SU-DHL-6 (cell line): ENCODE measurements at regions not wholly inside any gene's neighbourhood (a gene's known extent, or its start where the extent isn't known, plus 50 kb on each side); places are given as distances from the start of the nearest gene placed in this dataset.
A peak's percentile ranks its signal among the peaks of the same experiment; 100 is the strongest.

Experiments used
- H2AFZ ChIP-seq: fragments of 200-600 bp; sonication (generic); 2 replicates; pipeline ENCODE4 v1.6.1; 2014; ENCODE audit warnings: low read depth, mild to moderate bottlenecking, moderate library complexity, mixed read lengths, antibody characterized with exemption, low read length; ENCODE audit not compliant: severe bottlenecking
- H3F3A ChIP-seq: fragments of 200-600 bp; shearing (Covaris generic); 2 replicates; pipeline ENCODE4 v1.6.0; 2016; ENCODE audit warnings: antibody characterized with exemption, mild to moderate bottlenecking; ENCODE audit not compliant: insufficient read depth
- H3K27ac ChIP-seq: fragments of 200-600 bp; sonication (generic); 2 replicates; pipeline ENCODE4 v1.5.1; 2016; ENCODE audit warnings: low read depth, mild to moderate bottlenecking, low read length, moderate library complexity, mixed read lengths
- H3K27me3 ChIP-seq: fragments of 200-600 bp; sonication (generic), shearing (Covaris generic); 2 replicates; pipeline ENCODE4 v1.6.0; 2014; ENCODE audit warnings: mild to moderate bottlenecking, low read length
- H3K36me3 ChIP-seq: fragments of 200-600 bp; sonication (generic); 2 replicates; pipeline ENCODE4 v1.6.1; 2014; ENCODE audit warnings: mild to moderate bottlenecking, low read length, mixed read lengths
- H3K4me2 ChIP-seq: fragments of 300-600, 200-600 bp; shearing (Covaris generic), sonication (generic); 2 replicates; pipeline ENCODE4 v1.6.0; 2014; ENCODE audit warnings: low read length, low read depth, mild to moderate bottlenecking; ENCODE audit not compliant: poor library complexity, severe bottlenecking
- H3K4me3 ChIP-seq: fragments of 200-600 bp; sonication (generic); 2 replicates; pipeline ENCODE4 v1.5.1; 2014; ENCODE audit warnings: antibody characterized with exemption, low read length, mild to moderate bottlenecking, mixed read lengths; ENCODE audit not compliant: insufficient read depth, poor library complexity, severe bottlenecking
- H3K79me2 ChIP-seq: fragments of 200-600 bp; sonication (generic); 2 replicates; pipeline ENCODE4 v1.6.1; 2014; ENCODE audit warnings: mild to moderate bottlenecking, low read length, moderate library complexity; ENCODE audit not compliant: insufficient read depth
- H3K9ac ChIP-seq: fragments of 200-600 bp; sonication (generic); 2 replicates; pipeline ENCODE4 v1.7.0; 2014; ENCODE audit warnings: mild to moderate bottlenecking, low read length
- H3K9me2 ChIP-seq: fragments of 200-600 bp; sonication (generic); replicated peaks from 2 replicates; pipeline ENCODE4 v1.6.1; 2014; ENCODE audit warnings: low read length; ENCODE audit not compliant: insufficient read depth
- H3K9me3 ChIP-seq: fragments of 200-600 bp; sonication (generic); 2 replicates; pipeline ENCODE4 v1.6.1; 2014; ENCODE audit warnings: low read length, mixed read lengths; ENCODE audit not compliant: insufficient read depth
- H4K20me1 ChIP-seq: fragments of 200-600 bp; sonication (generic); 2 replicates; pipeline ENCODE4 v1.6.1; 2014; ENCODE audit warnings: low read depth, mild to moderate bottlenecking, antibody characterized with exemption, low read length, moderate library complexity, mixed read lengths
- EZH2phosphoT487 ChIP-seq: fragments of 200-600 bp; sonication (generic), shearing (Covaris generic); conservative IDR thresholded peaks from 2 replicates; pipeline ENCODE4 v1.6.1; 2018; ENCODE audit warnings: mild to moderate bottlenecking, antibody characterized with exemption, low read length, moderate library complexity, mixed read lengths
- TF ChIP-seq, protein P1 (sequence below): fragments of 200-600 bp; sonication (generic); IDR thresholded peaks from one replicate; pipeline ENCODE4 v1.5.1; 2017; ENCODE audit warnings: antibody characterized with exemption, mild to moderate bottlenecking, low read length, moderate library complexity; ENCODE audit not compliant: insufficient read depth, poor library complexity, severe bottlenecking

DNA sequence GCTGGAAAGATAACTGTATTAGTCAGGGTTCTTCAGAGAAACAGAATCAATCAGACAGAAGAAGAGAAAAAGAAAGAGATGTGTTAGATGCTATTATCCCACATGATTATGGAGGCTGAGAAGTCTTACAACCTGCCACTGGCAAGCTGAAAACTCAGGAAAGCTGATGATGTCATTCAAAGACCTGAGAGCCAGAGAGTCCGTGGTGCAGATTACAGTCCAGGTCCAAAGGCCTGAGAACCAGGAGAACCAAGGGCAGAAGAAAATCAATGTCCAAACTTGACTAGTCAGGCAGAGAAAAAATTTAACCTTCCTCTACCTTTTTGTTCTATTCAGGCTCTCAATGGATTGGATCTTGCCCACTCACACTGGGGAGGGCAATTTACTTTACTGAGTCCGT, 172.5 kb downstream of the QDPR start:
- Histone ChIP-seq H3F3A (no peaks in the 10 kb centered on the region), H2AFZ (no peak overlapping the region), H3K4me3 (no peak overlapping the region), H3K27ac (no peak overlapping the region), H3K9ac (no peak overlapping the region), H3K4me2 (no peak overlapping the region), H3K9me2 (no peaks in the 10 kb centered on the region), H4K20me1 (no peaks in the 10 kb centered on the region), H3K79me2 (no peaks in the 10 kb centered on the region), H3K27me3 (no peaks in the 10 kb centered on the region), H3K36me3 (no peaks in the 10 kb centered on the region), H3K9me3 (no peaks in the 10 kb centered on the region)
- TF ChIP-seq EZH2phosphoT487, result no peak
- TF ChIP-seq, protein P1, sequence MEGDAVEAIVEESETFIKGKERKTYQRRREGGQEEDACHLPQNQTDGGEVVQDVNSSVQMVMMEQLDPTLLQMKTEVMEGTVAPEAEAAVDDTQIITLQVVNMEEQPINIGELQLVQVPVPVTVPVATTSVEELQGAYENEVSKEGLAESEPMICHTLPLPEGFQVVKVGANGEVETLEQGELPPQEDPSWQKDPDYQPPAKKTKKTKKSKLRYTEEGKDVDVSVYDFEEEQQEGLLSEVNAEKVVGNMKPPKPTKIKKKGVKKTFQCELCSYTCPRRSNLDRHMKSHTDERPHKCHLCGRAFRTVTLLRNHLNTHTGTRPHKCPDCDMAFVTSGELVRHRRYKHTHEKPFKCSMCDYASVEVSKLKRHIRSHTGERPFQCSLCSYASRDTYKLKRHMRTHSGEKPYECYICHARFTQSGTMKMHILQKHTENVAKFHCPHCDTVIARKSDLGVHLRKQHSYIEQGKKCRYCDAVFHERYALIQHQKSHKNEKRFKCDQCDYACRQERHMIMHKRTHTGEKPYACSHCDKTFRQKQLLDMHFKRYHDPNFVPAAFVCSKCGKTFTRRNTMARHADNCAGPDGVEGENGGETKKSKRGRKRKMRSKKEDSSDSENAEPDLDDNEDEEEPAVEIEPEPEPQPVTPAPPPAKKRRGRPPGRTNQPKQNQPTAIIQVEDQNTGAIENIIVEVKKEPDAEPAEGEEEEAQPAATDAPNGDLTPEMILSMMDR, result no peak

DNA sequence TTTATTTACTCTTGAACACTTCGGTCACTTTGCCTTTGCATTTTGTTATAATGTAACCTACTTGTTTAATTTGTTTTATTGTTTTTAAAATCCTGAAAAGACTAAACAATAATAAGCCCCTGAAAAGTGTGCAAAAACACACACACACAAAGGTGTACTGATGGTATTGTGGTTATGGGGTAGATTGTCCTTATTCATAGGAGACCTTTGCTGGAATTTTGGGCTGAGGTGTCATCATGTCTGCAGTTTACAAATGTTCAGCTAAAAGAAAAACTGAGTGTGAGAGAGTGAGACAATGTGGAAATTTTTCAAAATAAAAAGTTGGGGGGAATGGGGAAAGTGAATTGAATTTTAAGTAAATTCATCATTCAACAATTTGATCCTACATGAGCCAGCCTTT, 174.9 kb downstream of the QDPR start:
- no peaks in the 10 kb centered on the region for H3K27me3 ChIP-seq
- TF ChIP-seq, protein P1, result no peak
- TF ChIP-seq EZH2phosphoT487, result no peak
- H3K9me3 ChIP-seq, result no peaks in the 10 kb centered on the region
- no peaks in the 10 kb centered on the region for H3K9me2 ChIP-seq
- H3K27ac ChIP-seq, result peak overlapping the region; percentile 31
- no peaks in the 10 kb centered on the region for H3F3A ChIP-seq
- H2AFZ ChIP-seq, result no peak overlapping the region
- H3K36me3 ChIP-seq, result no peaks in the 10 kb centered on the region
- peak overlapping the region; percentile 45 for H3K4me2 ChIP-seq
- H3K9ac ChIP-seq, result no peak overlapping the region
- H3K4me3 ChIP-seq, result no peak overlapping the region
- H4K20me1 ChIP-seq, result no peaks in the 10 kb centered on the region
- H3K79me2 ChIP-seq, result no peaks in the 10 kb centered on the region

DNA sequence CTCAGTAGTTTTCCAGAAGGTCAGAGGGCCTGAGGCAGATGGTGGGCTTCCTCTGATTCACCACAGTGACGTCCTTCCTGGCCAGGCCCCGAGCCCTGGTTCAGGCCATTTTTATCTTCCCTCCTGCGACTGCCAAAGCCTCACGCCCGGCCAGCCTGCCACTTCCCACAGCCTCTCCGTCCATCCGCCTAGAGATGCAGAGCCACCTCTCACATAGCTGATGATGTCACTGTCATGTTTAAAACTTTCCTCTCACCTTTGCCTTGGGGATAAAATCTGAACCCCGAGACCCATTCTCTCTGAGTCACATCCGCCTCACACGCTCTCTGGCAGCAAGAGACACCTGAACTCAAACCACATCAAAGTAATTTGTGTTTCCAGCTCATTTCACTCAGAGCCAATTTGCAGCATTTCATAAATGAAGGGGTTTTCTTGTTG, 175.3 kb downstream of the QDPR start:
- Histone ChIP-seq H3K27me3 (no peaks in the 10 kb centered on the region), H3K79me2 (no peaks in the 10 kb centered on the region), H3K4me3 (no peak overlapping the region), H2AFZ (no peak overlapping the region), H3K9ac (no peak overlapping the region), H3K36me3 (no peaks in the 10 kb centered on the region), H3K27ac (no peak overlapping the region), H4K20me1 (no peaks in the 10 kb centered on the region), H3K4me2 (peak overlapping the region; percentile 45), H3K9me2 (no peaks in the 10 kb centered on the region), H3K9me3 (no peaks in the 10 kb centered on the region), H3F3A (no peaks in the 10 kb centered on the region)
- no peak for TF ChIP-seq EZH2phosphoT487
- TF ChIP-seq, protein P1, result no peak
